Chondrocyte (in vitro differentiated cells): ENCODE measurements at regions not wholly inside any gene's neighbourhood (a gene's known extent, or its start where the extent isn't known, plus 50 kb on each side); places are given as distances from the start of the nearest gene placed in this dataset.
"Not testable (repeated sequence)": the region's sequence is repeated elsewhere in the genome, so short reads cannot be mapped to it uniquely, and the experiment has no call there.

Experiments used
- DNase-seq: peaks from one replicate; pipeline ENCODE4 v3.0.0; 2021; ENCODE audit warnings: mixed read lengths, low spot score
- H3K27ac Mint-ChIP-seq: one replicate; pipeline ENCODE4 v1.8.0; 2021; ENCODE audit warnings: mild to moderate bottlenecking, moderate library complexity, mixed read lengths; ENCODE audit not compliant: unreplicated experiment
- H3K27me3 Mint-ChIP-seq: 2 replicates; pipeline ENCODE4 v1.8.0; 2021; ENCODE audit warnings: low read depth, mixed read lengths
- H3K36me3 Mint-ChIP-seq: 2 replicates; pipeline ENCODE4 v1.8.0; 2021; ENCODE audit warnings: low read depth, mixed read lengths
- H3K4me1 Mint-ChIP-seq: 2 replicates; pipeline ENCODE4 v1.8.0; 2021; ENCODE audit warnings: low read depth, mild to moderate bottlenecking, mixed read lengths
- H3K4me3 Mint-ChIP-seq: one replicate; pipeline ENCODE4 v1.8.0; 2021; ENCODE audit warnings: mild to moderate bottlenecking, moderate library complexity, mixed read lengths; ENCODE audit not compliant: unreplicated experiment
- H3K9me3 Mint-ChIP-seq: 2 replicates; pipeline ENCODE4 v1.8.0; 2021; ENCODE audit warnings: low read depth, mixed read lengths
- TF ChIP-seq, protein P1 (sequence below): fragments of 200-600 bp; sonication (generic); IDR thresholded peaks from 2 replicates; pipeline ENCODE4 v1.5.0; 2021; ENCODE audit warnings: antibody characterized with exemption, mild to moderate bottlenecking, moderate library complexity

- peaks cover 3% of the 10 kb centered on the region for H3K4me1 Mint-ChIP-seq
- H3K27me3 Mint-ChIP-seq: no peaks in the 10 kb centered on the region
- DNase-seq: no peak
- H3K36me3 Mint-ChIP-seq: no peaks in the 10 kb centered on the region
- H3K4me3 Mint-ChIP-seq: no peak overlapping the region
- no peaks in the 10 kb centered on the region for H3K9me3 Mint-ChIP-seq
- H3K27ac Mint-ChIP-seq: no peak overlapping the region
- TF ChIP-seq, protein P1, sequence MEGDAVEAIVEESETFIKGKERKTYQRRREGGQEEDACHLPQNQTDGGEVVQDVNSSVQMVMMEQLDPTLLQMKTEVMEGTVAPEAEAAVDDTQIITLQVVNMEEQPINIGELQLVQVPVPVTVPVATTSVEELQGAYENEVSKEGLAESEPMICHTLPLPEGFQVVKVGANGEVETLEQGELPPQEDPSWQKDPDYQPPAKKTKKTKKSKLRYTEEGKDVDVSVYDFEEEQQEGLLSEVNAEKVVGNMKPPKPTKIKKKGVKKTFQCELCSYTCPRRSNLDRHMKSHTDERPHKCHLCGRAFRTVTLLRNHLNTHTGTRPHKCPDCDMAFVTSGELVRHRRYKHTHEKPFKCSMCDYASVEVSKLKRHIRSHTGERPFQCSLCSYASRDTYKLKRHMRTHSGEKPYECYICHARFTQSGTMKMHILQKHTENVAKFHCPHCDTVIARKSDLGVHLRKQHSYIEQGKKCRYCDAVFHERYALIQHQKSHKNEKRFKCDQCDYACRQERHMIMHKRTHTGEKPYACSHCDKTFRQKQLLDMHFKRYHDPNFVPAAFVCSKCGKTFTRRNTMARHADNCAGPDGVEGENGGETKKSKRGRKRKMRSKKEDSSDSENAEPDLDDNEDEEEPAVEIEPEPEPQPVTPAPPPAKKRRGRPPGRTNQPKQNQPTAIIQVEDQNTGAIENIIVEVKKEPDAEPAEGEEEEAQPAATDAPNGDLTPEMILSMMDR: no peak
Measured at GRCh38 chr1:81729239-81729638, 71.5 kb upstream of the ADGRL2 start.

DNA sequence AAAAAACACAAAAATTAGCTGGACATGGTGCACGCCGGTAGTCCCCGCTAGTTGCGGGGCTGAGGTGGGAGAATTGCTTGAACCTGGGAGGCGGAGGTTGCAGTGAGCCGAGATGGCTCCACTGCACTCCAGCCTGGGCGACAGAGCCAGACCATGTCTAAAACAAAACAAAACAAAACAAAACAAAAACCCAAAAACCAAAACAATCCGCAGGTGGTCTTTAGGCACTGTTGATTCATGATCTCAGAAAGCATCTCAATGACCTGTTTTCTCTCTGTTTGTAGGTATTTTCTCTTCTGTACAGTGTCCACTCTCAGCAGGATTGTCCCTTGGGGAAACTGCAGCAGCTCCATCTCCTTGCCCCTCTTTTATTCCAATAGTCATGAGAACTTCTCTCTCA lies 74.9 kb upstream of the ADGRL2 start:
- Mint-ChIP-seq H3K9me3 (no peaks in the 10 kb centered on the region), H3K4me1 (peaks cover 5% of the 10 kb centered on the region), H3K36me3 (peaks cover 2% of the 10 kb centered on the region), H3K4me3 (no peak overlapping the region), H3K27me3 (no peaks in the 10 kb centered on the region), H3K27ac (no peak overlapping the region)
- TF ChIP-seq, protein P1: no peak
- no peak for DNase-seq

GRCh38 chr1:81722631-81723328 lies 78.0 kb upstream of the ADGRL2 start:
- not testable (repeated sequence) for H3K4me1 Mint-ChIP-seq, H3K36me3 Mint-ChIP-seq, H3K4me3 Mint-ChIP-seq, H3K27ac Mint-ChIP-seq, DNase-seq, H3K9me3 Mint-ChIP-seq, H3K27me3 Mint-ChIP-seq

DNA sequence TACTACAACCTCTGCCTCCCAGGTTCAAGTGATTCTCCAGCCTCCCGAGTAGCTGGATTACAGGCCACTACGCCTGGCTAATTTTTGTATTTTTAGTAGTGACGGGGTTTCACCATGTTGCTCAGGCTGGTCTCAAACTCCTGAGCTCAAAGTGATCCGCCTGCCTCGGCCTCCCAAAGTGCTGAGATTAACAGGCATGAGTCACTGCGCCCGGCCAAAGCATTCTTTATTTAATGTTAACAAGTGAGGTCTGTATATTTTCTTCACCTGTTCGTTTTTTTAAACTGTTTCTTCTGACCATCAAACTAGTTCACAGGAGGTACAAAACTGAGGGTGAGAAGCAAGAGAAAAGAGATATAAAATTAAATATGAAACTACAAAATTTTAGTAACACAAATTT lies 80.5 kb upstream of the ADGRL2 start:
- not testable (repeated sequence) for H3K4me1 Mint-ChIP-seq, H3K27me3 Mint-ChIP-seq, H3K4me3 Mint-ChIP-seq, H3K9me3 Mint-ChIP-seq, H3K36me3 Mint-ChIP-seq, DNase-seq, H3K27ac Mint-ChIP-seq

DNA sequence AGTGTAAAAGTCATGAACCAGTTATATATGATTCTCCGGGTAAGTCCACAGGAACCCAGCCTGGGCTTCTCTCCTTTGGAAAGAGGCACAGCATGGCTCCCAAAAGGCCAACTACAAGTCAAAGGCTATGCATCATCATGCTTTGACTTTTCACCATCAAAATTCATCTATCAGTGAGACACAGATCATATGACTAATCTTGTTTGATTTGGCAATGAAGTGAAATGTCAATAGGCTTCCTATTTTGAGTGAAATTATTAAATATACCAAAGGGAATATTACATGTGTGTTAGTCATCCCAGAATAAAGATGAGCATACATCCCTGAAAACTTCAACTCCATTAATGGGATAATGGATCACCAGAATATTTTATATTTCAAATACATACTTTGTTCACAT lies 83.5 kb upstream of the ADGRL2 start:
- no peak overlapping the region for H3K27ac Mint-ChIP-seq
- H3K36me3 Mint-ChIP-seq: peaks cover 2% of the 10 kb centered on the region
- no peak overlapping the region for H3K4me3 Mint-ChIP-seq
- no peaks in the 10 kb centered on the region for H3K9me3 Mint-ChIP-seq
- H3K4me1 Mint-ChIP-seq: peaks cover 3% of the 10 kb centered on the region
- no peak for DNase-seq
- TF ChIP-seq, protein P1: no peak
- H3K27me3 Mint-ChIP-seq: no peaks in the 10 kb centered on the region

DNA sequence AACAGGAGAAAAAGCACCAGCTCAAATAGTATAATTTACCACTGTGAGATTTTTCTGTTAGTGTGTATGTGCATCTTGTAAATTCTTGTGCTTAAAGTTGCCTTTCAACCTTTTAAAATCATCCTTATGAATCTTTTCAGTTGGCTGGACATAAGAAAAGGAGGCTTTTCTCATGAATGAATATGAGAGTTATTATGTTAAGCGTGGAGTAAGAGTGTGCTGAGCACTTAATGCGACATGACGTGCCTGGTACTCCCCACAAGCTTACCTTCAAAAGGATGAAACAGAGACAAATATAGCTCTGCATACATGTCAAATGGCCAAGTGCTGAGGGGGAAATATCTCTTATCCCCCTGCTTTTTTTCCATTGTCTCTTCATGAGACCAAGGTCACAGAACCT lies 85.3 kb upstream of the ADGRL2 start:
- no peak overlapping the region for H3K27ac Mint-ChIP-seq
- no peak for DNase-seq
- H3K9me3 Mint-ChIP-seq: no peaks in the 10 kb centered on the region
- no peaks in the 10 kb centered on the region for H3K36me3 Mint-ChIP-seq
- H3K4me1 Mint-ChIP-seq: peaks cover 3% of the 10 kb centered on the region
- TF ChIP-seq, protein P1: no peak
- no peak overlapping the region for H3K4me3 Mint-ChIP-seq
- no peaks in the 10 kb centered on the region for H3K27me3 Mint-ChIP-seq
